Testis (tissue), 2 donors: ENCODE measurements at regions not wholly inside any gene's neighbourhood (a gene's known extent, or its start where the extent isn't known, plus 50 kb on each side); places are given as distances from the start of the nearest gene placed in this dataset.

Experiments
- POLR2A ChIP-seq: fragments of 450-650 bp; IDR thresholded peaks from one replicate; pipeline ENCODE4 v1.6.1; 2017; ENCODE audit warnings: antibody characterized with exemption, mild to moderate bottlenecking, moderate library complexity
- TF ChIP-seq, protein P1 (sequence below), 3 experiments: fragments of 450-650 bp in 2 of 3; fragments of 200-600 bp in 1 of 3; sonication (generic) in 1 of 3; IDR thresholded peaks; one replicate each; pipeline ENCODE4 v1.5.1; 2016 to 2019; ENCODE audit warnings: antibody characterized with exemption in 3 of 3, mild to moderate bottlenecking in 2 of 3, moderate library complexity in 1 of 3

DNA sequence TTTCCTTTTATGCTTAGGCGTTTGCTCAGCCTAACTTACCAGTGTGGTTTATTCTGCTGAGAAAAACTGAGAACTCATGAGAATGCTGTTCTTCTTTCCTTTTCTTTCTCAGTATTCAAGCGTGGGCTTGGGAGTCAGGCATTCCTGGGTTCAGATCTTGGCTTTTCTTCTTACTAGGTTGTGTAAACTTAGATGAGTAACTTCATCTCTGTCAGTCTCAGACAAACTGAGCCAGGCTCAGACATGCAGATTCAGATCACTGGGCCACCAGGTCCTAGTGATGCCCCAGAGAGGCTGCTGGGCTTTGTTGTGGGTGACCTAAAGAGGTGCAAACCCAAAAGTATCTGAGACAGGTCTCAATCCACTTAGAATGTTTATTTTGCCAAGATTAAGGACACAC lies 95.8 kb upstream of the MPHOSPH6 start:
- TF ChIP-seq, protein P1, sequence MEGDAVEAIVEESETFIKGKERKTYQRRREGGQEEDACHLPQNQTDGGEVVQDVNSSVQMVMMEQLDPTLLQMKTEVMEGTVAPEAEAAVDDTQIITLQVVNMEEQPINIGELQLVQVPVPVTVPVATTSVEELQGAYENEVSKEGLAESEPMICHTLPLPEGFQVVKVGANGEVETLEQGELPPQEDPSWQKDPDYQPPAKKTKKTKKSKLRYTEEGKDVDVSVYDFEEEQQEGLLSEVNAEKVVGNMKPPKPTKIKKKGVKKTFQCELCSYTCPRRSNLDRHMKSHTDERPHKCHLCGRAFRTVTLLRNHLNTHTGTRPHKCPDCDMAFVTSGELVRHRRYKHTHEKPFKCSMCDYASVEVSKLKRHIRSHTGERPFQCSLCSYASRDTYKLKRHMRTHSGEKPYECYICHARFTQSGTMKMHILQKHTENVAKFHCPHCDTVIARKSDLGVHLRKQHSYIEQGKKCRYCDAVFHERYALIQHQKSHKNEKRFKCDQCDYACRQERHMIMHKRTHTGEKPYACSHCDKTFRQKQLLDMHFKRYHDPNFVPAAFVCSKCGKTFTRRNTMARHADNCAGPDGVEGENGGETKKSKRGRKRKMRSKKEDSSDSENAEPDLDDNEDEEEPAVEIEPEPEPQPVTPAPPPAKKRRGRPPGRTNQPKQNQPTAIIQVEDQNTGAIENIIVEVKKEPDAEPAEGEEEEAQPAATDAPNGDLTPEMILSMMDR (IDR thresholded peaks at IDR 0.05): no peak
- TF ChIP-seq POLR2A: no peak
